H9 (cell line): ENCODE measurements at regions not wholly inside any gene's neighbourhood (a gene's known extent, or its start where the extent isn't known, plus 50 kb on each side); places are given as distances from the start of the nearest gene placed in this dataset.

Experiments
- DNase-seq: peaks from one replicate; pipeline ENCODE4 v3.0.0-alpha.2; 2017
- H2AFZ ChIP-seq: one replicate; pipeline ENCODE4 v1.6.1; 2013; ENCODE audit warnings: mild to moderate bottlenecking, low read length, control low read depth, moderate library complexity
- H2AK5ac ChIP-seq: 2 replicates; pipeline ENCODE4 v1.6.1; 2013; ENCODE audit warnings: low read length, control low read depth, mixed read lengths; ENCODE audit not compliant: insufficient read length
- H2BK120ac ChIP-seq: one replicate; pipeline ENCODE4 v1.6.1; 2013; ENCODE audit warnings: low read depth, mild to moderate bottlenecking, low read length, control low read depth, inconsistent platforms; ENCODE audit not compliant: poor library complexity, severe bottlenecking
- H2BK12ac ChIP-seq: 2 replicates; pipeline ENCODE4 v1.6.1; 2013; ENCODE audit warnings: low read length, control low read depth, mixed read lengths, low read depth; ENCODE audit not compliant: insufficient read length
- H2BK15ac ChIP-seq: 2 replicates; pipeline ENCODE4 v1.6.1; 2013; ENCODE audit warnings: low read depth, low read length, control low read depth
- H2BK20ac ChIP-seq: one replicate; pipeline ENCODE4 v1.6.1; 2013; ENCODE audit warnings: low read depth, mild to moderate bottlenecking, low read length, control low read depth, inconsistent platforms; ENCODE audit not compliant: poor library complexity, severe bottlenecking
- H2BK5ac ChIP-seq: 2 replicates; pipeline ENCODE4 v1.6.1; 2013; ENCODE audit warnings: low read length, control low read depth, mixed read lengths; ENCODE audit not compliant: insufficient read length
- H3K14ac ChIP-seq: 2 replicates; pipeline ENCODE4 v1.6.1; 2013; ENCODE audit warnings: low read length, control low read depth; ENCODE audit not compliant: insufficient read depth
- H3K18ac ChIP-seq: 2 replicates; pipeline ENCODE4 v1.6.1; 2013; ENCODE audit warnings: low read depth, mild to moderate bottlenecking, mixed read lengths, low read length, control low read depth; ENCODE audit not compliant: insufficient read length
- H3K23ac ChIP-seq: 2 replicates; pipeline ENCODE4 v1.6.1; 2013; ENCODE audit warnings: low read length, control low read depth, mixed read lengths, low read depth; ENCODE audit not compliant: insufficient read length
- H3K23me2 ChIP-seq: 2 replicates; pipeline ENCODE4 v1.6.1; 2013; ENCODE audit warnings: low read depth, mild to moderate bottlenecking, mixed read lengths, low read length, control low read depth; ENCODE audit not compliant: insufficient read length, poor library complexity, severe bottlenecking
- H3K27ac ChIP-seq: 2 replicates; pipeline ENCODE4 v1.5.1; 2013; ENCODE audit warnings: low read length, control low read depth, mixed read lengths, low read depth; ENCODE audit not compliant: insufficient read length
- H3K27me3 ChIP-seq: 2 replicates; pipeline ENCODE4 v1.6.1; 2013; ENCODE audit warnings: low read length, control low read depth, inconsistent platforms; ENCODE audit not compliant: insufficient read depth
- H3K4ac ChIP-seq: 2 replicates; pipeline ENCODE4 v1.6.1; 2013; ENCODE audit warnings: low read depth, mild to moderate bottlenecking, control low read depth, inconsistent platforms, low read length, moderate library complexity
- H3K4me1 ChIP-seq: 2 replicates; pipeline ENCODE4 v1.6.1; 2013; ENCODE audit warnings: low read length, control low read depth, inconsistent platforms; ENCODE audit not compliant: insufficient read depth
- H3K4me2 ChIP-seq: 2 replicates; pipeline ENCODE4 v1.6.1; 2013; ENCODE audit warnings: low read length, control low read depth, mixed read lengths; ENCODE audit not compliant: insufficient read length, insufficient read depth
- H3K56ac ChIP-seq: 2 replicates; pipeline ENCODE4 v1.6.1; 2013; ENCODE audit warnings: low read depth, mild to moderate bottlenecking, mixed read lengths, low read length, control low read depth; ENCODE audit not compliant: insufficient read length
- H3K79me1 ChIP-seq: 2 replicates; pipeline ENCODE4 v1.6.1; 2013; ENCODE audit warnings: low read depth, mild to moderate bottlenecking, moderate library complexity, low read length, control low read depth, inconsistent platforms; ENCODE audit not compliant: insufficient read depth, poor library complexity, severe bottlenecking
- H3K79me2 ChIP-seq: 2 replicates; pipeline ENCODE4 v1.6.1; 2013; ENCODE audit warnings: low read length, control low read depth, inconsistent platforms; ENCODE audit not compliant: insufficient read depth
- H3K9ac ChIP-seq: 2 replicates; pipeline ENCODE4 v1.6.1; 2013; ENCODE audit warnings: low read length, control low read depth, mixed read lengths; ENCODE audit not compliant: insufficient read length; ENCODE audit errors: extremely low read depth
- H3K9me3 ChIP-seq: one replicate; pipeline ENCODE4 v1.6.1; 2013; ENCODE audit warnings: low read depth, low read length, inconsistent platforms; ENCODE audit not compliant: control insufficient read depth
- H3T11ph ChIP-seq: one replicate; pipeline ENCODE4 v1.6.1; 2013; ENCODE audit warnings: mild to moderate bottlenecking, low read length, control low read depth, inconsistent platforms
- H4K20me1 ChIP-seq: one replicate; pipeline ENCODE4 v1.6.1; 2013; ENCODE audit not compliant: control insufficient read depth, insufficient read length, insufficient read depth
- H4K5ac ChIP-seq: 2 replicates; pipeline ENCODE4 v1.6.1; 2013; ENCODE audit warnings: low read depth, mild to moderate bottlenecking, mixed read lengths, low read length, control low read depth; ENCODE audit not compliant: insufficient read length
- H4K8ac ChIP-seq: replicated peaks from 2 replicates; pipeline ENCODE4 v1.6.1; 2013; ENCODE audit warnings: low read length, control low read depth, mixed read lengths, low read depth; ENCODE audit not compliant: insufficient read length
- H4K91ac ChIP-seq: 2 replicates; pipeline ENCODE4 v1.6.1; 2013; ENCODE audit warnings: low read depth, mild to moderate bottlenecking, moderate library complexity, mixed read lengths, low read length, control low read depth; ENCODE audit not compliant: insufficient read length
- H3K27ac Mint-ChIP-seq, 3 experiments: 2 replicates in 2 of 3; 3 replicates in 1 of 3; pipeline ENCODE4 v1.8.0; 2020 to 2021; ENCODE audit warnings: mixed read lengths in 3 of 3, mild to moderate bottlenecking in 1 of 3, moderate library complexity in 1 of 3
- H3K27me3 Mint-ChIP-seq: 2 replicates; pipeline ENCODE4 v1.8.0; 2021; ENCODE audit warnings: low read depth, mild to moderate bottlenecking, moderate library complexity, mixed read lengths
- H3K36me3 Mint-ChIP-seq, 3 experiments: 2 replicates in 2 of 3; 3 replicates in 1 of 3; pipeline ENCODE4 v1.8.0; 2020 to 2021; ENCODE audit warnings: low read depth in 3 of 3, mixed read lengths in 3 of 3; ENCODE audit not compliant: insufficient read depth in 1 of 3
- H3K4me1 Mint-ChIP-seq, 2 experiments: 2 replicates each; pipeline ENCODE4 v1.8.0; 2020; ENCODE audit warnings: mixed read lengths in 2 of 2
- H3K4me3 Mint-ChIP-seq, 2 experiments: 2 replicates in 1 of 2; 3 replicates in 1 of 2; pipeline ENCODE4 v1.8.0; 2020 to 2021; ENCODE audit warnings: mild to moderate bottlenecking in 2 of 2, mixed read lengths in 2 of 2, moderate library complexity in 1 of 2
- H3K9me3 Mint-ChIP-seq, 2 experiments: 2 replicates in 1 of 2; 3 replicates in 1 of 2; pipeline ENCODE4 v1.8.0; 2020; ENCODE audit warnings: mild to moderate bottlenecking in 2 of 2, mixed read lengths in 2 of 2, moderate library complexity in 1 of 2
- CTCF ChIP-seq: fragments of 200-600 bp; sonication (generic); conservative IDR thresholded peaks from 3 replicates; pipeline ENCODE4 v1.8.0; 2021; ENCODE audit warnings: antibody characterized with exemption, mild to moderate bottlenecking
- WGBS: extraction: QIAGEN DNeasy Blood & Tissue Kit; methylation state at CpG from one replicate; pipeline ENCODE4 v1.1.7; 2013; ENCODE audit warnings: missing lambda C conversion rate, low lambda C conversion rate, mixed read lengths; ENCODE audit not compliant: insufficient read length; ENCODE audit errors: extremely low coverage; 5-methylcytosine and 5-hydroxymethylcytosine counted together

- no peak overlapping the region for H3K27ac ChIP-seq
- H3K27ac Mint-ChIP-seq: no peak overlapping the region
Measured at GRCh38 chr16:11494433-11494832, 92.3 kb downstream of the LITAF start.

More at GRCh38 chr16:11494433-11494832, 92.3 kb downstream of the LITAF start:
- Histone ChIP-seq H2BK5ac (no peak overlapping the region), H4K5ac (no peak overlapping the region), H3K23me2 (no peaks in the 10 kb centered on the region), H4K20me1 (no peaks in the 10 kb centered on the region), H2BK15ac (no peak overlapping the region), H3K4ac (no peak overlapping the region), H2BK12ac (no peak overlapping the region), H3K23ac (no peak overlapping the region), H4K91ac (no peak overlapping the region), H2BK20ac (no peak overlapping the region), H3K79me2 (no peaks in the 10 kb centered on the region), H3K56ac (no peak overlapping the region), H3K4me1 (peaks cover 2% of the 10 kb centered on the region; the same call in 1 of the 2 replicates), H2AFZ (no peak overlapping the region), H3K9ac (no peak overlapping the region), H3K4me2 (no peak overlapping the region), H3K18ac (no peak overlapping the region), H2BK120ac (no peak overlapping the region), H3K9me3 (no peaks in the 10 kb centered on the region), H2AK5ac (no peak overlapping the region), H3K27me3 (no peaks in the 10 kb centered on the region), H3K14ac (no peak overlapping the region), H4K8ac (no peak overlapping the region), H3K79me1 (no peaks in the 10 kb centered on the region), H3T11ph (no peak overlapping the region)
- peaks cover 23 to 46% of the 10 kb centered on the region in 2 experiments for H3K4me1 Mint-ChIP-seq
- H3K27me3 Mint-ChIP-seq: no peaks in the 10 kb centered on the region
- H3K9me3 Mint-ChIP-seq: peaks cover 10 to 16% of the 10 kb centered on the region in 2 experiments
- H3K36me3 Mint-ChIP-seq: peaks cover 0 to 19% (median 0%) of the 10 kb centered on the region in 3 experiments; a peak in 6 of 7 replicates
- DNase-seq: peak; percentile 58
- no CpG with 5 or more reads among the region's 12 CpGs for WGBS
- no peak for TF ChIP-seq CTCF
- H3K4me3 Mint-ChIP-seq: no peak overlapping the region
